ENCODE measurements at regions not wholly inside any gene's neighbourhood (a gene's known extent, or its start where the extent isn't known, plus 50 kb on each side); places are given as distances from the start of the nearest gene placed in this dataset.

DNA sequence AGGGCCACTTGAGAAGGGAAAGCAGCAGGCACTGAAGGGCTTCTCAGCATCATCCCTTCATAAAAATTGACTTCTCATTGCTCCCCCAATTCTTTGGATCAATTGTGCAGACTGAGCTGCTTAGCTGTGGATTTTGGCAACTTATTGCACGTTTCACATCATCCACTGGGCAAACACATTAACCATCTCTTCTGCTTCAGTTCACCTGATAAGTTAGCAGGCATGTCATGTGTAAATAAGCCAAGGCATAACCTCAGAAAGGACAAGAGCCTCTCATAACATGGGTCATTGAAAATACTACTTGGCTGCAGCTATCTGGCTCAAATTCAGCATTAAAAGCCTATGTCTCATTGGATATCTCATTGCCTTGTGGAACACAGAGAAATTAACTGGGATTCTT is 366.5 kb downstream of the LRRC3B start:
- TF ChIP-seq, protein P1, sequence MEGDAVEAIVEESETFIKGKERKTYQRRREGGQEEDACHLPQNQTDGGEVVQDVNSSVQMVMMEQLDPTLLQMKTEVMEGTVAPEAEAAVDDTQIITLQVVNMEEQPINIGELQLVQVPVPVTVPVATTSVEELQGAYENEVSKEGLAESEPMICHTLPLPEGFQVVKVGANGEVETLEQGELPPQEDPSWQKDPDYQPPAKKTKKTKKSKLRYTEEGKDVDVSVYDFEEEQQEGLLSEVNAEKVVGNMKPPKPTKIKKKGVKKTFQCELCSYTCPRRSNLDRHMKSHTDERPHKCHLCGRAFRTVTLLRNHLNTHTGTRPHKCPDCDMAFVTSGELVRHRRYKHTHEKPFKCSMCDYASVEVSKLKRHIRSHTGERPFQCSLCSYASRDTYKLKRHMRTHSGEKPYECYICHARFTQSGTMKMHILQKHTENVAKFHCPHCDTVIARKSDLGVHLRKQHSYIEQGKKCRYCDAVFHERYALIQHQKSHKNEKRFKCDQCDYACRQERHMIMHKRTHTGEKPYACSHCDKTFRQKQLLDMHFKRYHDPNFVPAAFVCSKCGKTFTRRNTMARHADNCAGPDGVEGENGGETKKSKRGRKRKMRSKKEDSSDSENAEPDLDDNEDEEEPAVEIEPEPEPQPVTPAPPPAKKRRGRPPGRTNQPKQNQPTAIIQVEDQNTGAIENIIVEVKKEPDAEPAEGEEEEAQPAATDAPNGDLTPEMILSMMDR (conservative IDR thresholded peaks at IDR 0.05; ENCODE audit: low read depth, low read length): no peak
- TF ChIP-seq, protein P2, sequence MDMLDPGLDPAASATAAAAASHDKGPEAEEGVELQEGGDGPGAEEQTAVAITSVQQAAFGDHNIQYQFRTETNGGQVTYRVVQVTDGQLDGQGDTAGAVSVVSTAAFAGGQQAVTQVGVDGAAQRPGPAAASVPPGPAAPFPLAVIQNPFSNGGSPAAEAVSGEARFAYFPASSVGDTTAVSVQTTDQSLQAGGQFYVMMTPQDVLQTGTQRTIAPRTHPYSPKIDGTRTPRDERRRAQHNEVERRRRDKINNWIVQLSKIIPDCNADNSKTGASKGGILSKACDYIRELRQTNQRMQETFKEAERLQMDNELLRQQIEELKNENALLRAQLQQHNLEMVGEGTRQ (IDR thresholded peaks at IDR 0.05; ENCODE audit: low read depth, low read length): no peak
- TF ChIP-seq FOS (IDR thresholded peaks at IDR 0.05; ENCODE audit: low read depth, low read length) (no peak), CEBPB (IDR thresholded peaks at IDR 0.05; ENCODE audit: low read depth, low read length) (no peak), CHD1 (IDR thresholded peaks at IDR 0.05; ENCODE audit: low read depth, low read length) (no peak), NFE2L2 (IDR thresholded peaks at IDR 0.05; ENCODE audit: low read depth, low read length) (no peak), POLR2A (IDR thresholded peaks at IDR 0.05; ENCODE audit: low read depth, low read length) (no peak), RCOR1 (IDR thresholded peaks at IDR 0.05; ENCODE audit: insufficient replicate concordance, low read length) (no peak), SMC3 (IDR thresholded peaks at IDR 0.05; ENCODE audit: low read depth, low read length) (no peak)

Data from IMR-90 (cell line).